Activated CD4-positive, alpha-beta T cell treated with anti-CD3 and anti-CD28 coated beads for 36 hours (primary cell): ENCODE measurements at regions not wholly inside any gene's neighbourhood (a gene's known extent, or its start where the extent isn't known, plus 50 kb on each side); places are given as distances from the start of the nearest gene placed in this dataset.
"Not testable (repeated sequence)": the region's sequence is repeated elsewhere in the genome, so short reads cannot be mapped to it uniquely, and the experiment has no call there.

ENCODE experiments used
- ATAC-seq: fragments of 200-7000 bp; cut with Tn5 transposase; one replicate; pipeline ENCODE4 v1.10.0; 2021; ENCODE audit warnings: mild to moderate bottlenecking, moderate library complexity
- CTCF ChIA-PET: fragments of 350-600 bp; sonication (Branson Sonifier 250); formaldehyde crosslinking; loops from one replicate; lab custom pipeline; 2021; ENCODE audit warnings: antibody characterized with exemption; lab: Charles Lee
- POLR2A ChIA-PET: fragments of 350-600 bp; sonication (Branson Sonifier 250); formaldehyde crosslinking; loops from one replicate; lab custom pipeline; 2021; ENCODE audit warnings: antibody characterized with exemption, inconsistent platforms; lab: Charles Lee
- DNase-seq: peaks from one replicate; pipeline ENCODE4 v3.0.0-alpha.2; 2020
- H3K27ac Mint-ChIP-seq: one replicate; pipeline ENCODE4 v1.8.0; 2021; ENCODE audit warnings: mixed read lengths
- H3K27me3 Mint-ChIP-seq: one replicate; pipeline ENCODE4 v1.8.0; 2021; ENCODE audit warnings: mixed read lengths
- H3K36me3 Mint-ChIP-seq: one replicate; pipeline ENCODE4 v1.8.0; 2021; ENCODE audit warnings: low read depth, mixed read lengths
- H3K4me1 Mint-ChIP-seq: one replicate; pipeline ENCODE4 v1.8.0; 2021; ENCODE audit warnings: mixed read lengths
- H3K4me3 Mint-ChIP-seq: one replicate; pipeline ENCODE4 v1.8.0; 2021; ENCODE audit warnings: mild to moderate bottlenecking, moderate library complexity, mixed read lengths
- H3K9me3 Mint-ChIP-seq: one replicate; pipeline ENCODE4 v1.8.0; 2021; ENCODE audit warnings: low read depth, mixed read lengths
- intact Hi-C, 2 experiments: fragments of 100-400 bp; cut with DNase I in 1 of 2; cut with micrococcal nuclease in 1 of 2; formaldehyde crosslinking; loops; one replicate each; pipeline versions ENCODE4 v1.14.2 to v1.15.1; 2022 to 2024; cut with DNase I, micrococcal nuclease

DNA sequence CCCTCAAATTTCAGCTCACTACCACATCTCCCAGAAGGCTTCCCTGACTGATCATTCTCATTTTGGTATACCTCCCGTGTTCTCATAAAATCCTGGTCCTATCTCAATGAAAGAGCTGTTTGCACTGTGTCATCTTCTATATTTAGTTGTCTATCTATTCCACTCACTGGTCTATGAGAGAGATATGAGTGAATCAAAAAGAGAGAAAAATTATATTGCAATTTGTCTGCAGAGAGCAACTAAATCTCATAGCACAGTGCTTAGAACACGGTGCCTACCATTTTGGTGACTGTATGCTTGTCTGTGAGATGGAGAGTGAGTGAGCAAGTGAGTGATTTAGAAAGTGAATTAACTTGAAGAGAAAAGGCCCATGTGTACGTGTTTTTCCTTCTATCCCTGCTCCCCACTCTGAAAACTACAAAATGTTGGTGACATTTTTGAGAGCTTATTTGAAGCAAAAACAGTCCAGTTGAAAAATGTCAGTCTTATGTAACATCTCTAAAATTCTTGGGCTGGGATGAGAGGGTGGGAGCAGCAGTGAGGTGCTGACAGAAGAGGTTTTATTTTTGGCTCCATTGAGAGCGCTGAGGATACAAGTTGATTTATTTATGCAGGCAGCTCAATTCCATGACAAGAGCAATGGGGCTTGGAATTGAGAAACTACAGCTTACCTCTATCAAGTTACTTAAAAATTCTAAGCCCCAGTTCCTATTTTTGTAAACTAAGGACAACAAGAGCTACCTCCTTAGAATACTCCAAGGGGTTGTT, 373.5 kb upstream of the CHST9 start:
- H3K27me3 Mint-ChIP-seq: no peaks in the 10 kb centered on the region
- DNase-seq (no peak), ATAC-seq (no peak)
- H3K4me3 Mint-ChIP-seq: no peak overlapping the region
- ChIA-PET CTCF (no interaction called here), POLR2A (no interaction called here)
- peaks cover 9% of the 10 kb centered on the region for H3K9me3 Mint-ChIP-seq
- H3K27ac Mint-ChIP-seq: no peak overlapping the region
- intact Hi-C loops: no loop called here
- no peaks in the 10 kb centered on the region for H3K4me1 Mint-ChIP-seq
- H3K36me3 Mint-ChIP-seq: no peaks in the 10 kb centered on the region

DNA sequence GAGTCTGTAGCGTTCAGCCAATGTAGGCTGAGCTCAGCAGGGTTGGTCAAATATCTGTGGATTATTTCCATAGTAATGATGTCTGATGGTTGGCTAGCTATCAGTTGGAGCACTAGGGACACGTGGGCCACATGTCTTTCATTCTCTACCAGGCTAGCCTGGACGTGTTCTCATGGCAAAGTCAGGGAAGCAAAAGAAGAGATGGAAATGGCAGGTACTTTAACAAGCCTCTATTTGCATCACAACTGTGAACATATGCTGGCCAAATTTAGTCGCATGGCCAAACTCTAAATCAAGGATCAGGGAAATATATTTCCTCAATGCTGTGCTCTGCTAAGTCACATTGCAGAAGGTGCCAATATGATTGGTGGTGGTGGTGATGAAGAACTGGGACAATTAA, 371.6 kb upstream of the CHST9 start:
- no peaks in the 10 kb centered on the region for H3K27me3 Mint-ChIP-seq

DNA sequence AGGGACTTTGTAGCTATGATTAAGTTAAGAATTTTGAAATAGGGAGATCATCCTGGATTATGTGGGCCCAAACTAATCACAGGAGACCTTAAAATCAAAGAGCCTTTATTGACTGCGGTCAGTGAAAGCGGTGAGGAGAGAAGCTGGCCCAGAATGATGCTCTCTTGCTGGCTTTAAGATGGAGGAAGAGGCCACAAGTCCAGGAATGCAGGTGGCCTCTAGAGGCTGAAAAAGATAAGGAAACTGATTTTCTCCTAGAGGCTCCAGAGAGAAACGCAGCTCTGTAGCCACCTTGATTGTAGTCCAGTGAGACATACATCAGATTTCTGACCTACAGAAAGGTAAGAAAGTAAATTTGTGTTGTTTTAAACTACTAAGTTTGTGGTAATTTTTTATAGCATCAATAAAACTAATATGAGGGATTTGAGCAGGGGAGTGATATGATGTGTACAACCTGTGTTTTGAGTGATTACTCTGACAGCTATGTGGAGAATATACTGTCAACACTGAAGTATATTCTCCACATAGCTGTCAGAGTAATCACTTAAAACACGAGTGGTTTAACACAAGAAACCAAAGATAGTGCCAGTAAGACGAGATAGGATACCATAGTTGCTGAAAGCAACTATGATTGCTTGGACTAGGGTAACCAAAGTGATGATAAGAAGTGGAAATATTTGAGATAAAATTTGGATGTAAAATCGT, 364.4 kb upstream of the CHST9 start:
- CTCF ChIA-PET: no interaction called here
- DNase-seq (no peak), ATAC-seq (no peak)
- H3K27me3 Mint-ChIP-seq: no peaks in the 10 kb centered on the region
- intact Hi-C loops: no loop called here
- H3K4me1 Mint-ChIP-seq: no peaks in the 10 kb centered on the region
- H3K27ac Mint-ChIP-seq: no peak overlapping the region
- H3K4me3 Mint-ChIP-seq: no peak overlapping the region
- H3K36me3 Mint-ChIP-seq: no peaks in the 10 kb centered on the region
- peaks cover 14% of the 10 kb centered on the region for H3K9me3 Mint-ChIP-seq
- POLR2A ChIA-PET: no interaction called here

More for the DNA sequence above, 371.6 kb upstream of the CHST9 start:
- Mint-ChIP-seq H3K9me3 (peaks cover 9% of the 10 kb centered on the region), H3K4me1 (no peaks in the 10 kb centered on the region), H3K36me3 (no peaks in the 10 kb centered on the region), H3K27ac (no peak overlapping the region), H3K4me3 (no peak overlapping the region)
- intact Hi-C loops: no loop called here
- POLR2A ChIA-PET: no interaction called here
- ATAC-seq (no peak), DNase-seq (no peak)
- CTCF ChIA-PET: no interaction called here

DNA sequence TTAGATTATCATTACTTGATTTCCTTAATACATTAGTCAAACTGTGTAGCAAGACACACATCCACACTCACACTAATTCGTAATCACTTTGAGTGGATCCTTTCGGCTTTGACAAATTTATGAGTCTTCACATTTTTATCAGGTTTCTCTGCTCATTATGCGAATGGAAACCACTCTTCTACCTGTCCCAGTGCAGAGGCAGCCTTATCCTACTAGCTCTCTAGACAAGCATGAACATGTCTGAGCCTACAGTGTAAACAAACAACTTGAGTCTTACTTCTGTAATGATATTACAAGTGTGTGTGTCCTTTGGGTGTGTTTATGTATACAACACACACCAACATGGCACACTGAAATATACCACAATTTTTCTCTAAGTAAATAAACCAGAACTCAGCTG, 361.9 kb upstream of the CHST9 start:
- ChIA-PET CTCF (no interaction called here), POLR2A (no interaction called here)
- H3K9me3 Mint-ChIP-seq: peaks cover 11% of the 10 kb centered on the region
- H3K36me3 Mint-ChIP-seq: no peaks in the 10 kb centered on the region
- DNase-seq (no peak), ATAC-seq (no peak)
- intact Hi-C loops: no loop called here
- no peak overlapping the region for H3K27ac Mint-ChIP-seq
- H3K27me3 Mint-ChIP-seq: no peaks in the 10 kb centered on the region
- H3K4me1 Mint-ChIP-seq: no peaks in the 10 kb centered on the region
- no peak overlapping the region for H3K4me3 Mint-ChIP-seq

DNA sequence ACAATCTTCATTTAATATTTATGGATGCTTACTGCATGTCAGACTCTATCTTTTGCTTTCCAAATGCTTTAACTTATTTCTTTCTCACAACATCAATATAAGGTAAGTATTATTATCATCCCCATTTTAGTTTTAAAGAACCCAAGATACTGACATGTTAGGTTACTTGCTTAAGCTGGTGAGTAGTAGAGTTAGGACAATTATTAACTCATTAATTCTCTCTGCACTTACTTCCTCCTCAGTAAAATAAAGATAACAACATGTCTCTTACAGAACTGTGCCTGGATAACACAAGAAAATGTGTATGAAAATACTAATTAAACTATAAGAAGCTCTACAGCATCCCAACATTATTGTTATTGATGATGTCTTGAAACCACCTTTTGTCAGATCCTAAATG, 359.1 kb upstream of the CHST9 start:
- no peaks in the 10 kb centered on the region for H3K4me1 Mint-ChIP-seq
- no peaks in the 10 kb centered on the region for H3K36me3 Mint-ChIP-seq
- H3K4me3 Mint-ChIP-seq: no peak overlapping the region
- DNase-seq (no peak), ATAC-seq (no peak)
- intact Hi-C loops: no loop called here
- ChIA-PET POLR2A (no interaction called here), CTCF (interaction anchor here (0.7 kb wide), 1 partner anchor 461 kb away, joined by 3 read pairs; no protein-coding TSS in a partner anchor)
- no peaks in the 10 kb centered on the region for H3K27me3 Mint-ChIP-seq
- H3K27ac Mint-ChIP-seq: no peak overlapping the region
- peaks cover 2% of the 10 kb centered on the region for H3K9me3 Mint-ChIP-seq

DNA sequence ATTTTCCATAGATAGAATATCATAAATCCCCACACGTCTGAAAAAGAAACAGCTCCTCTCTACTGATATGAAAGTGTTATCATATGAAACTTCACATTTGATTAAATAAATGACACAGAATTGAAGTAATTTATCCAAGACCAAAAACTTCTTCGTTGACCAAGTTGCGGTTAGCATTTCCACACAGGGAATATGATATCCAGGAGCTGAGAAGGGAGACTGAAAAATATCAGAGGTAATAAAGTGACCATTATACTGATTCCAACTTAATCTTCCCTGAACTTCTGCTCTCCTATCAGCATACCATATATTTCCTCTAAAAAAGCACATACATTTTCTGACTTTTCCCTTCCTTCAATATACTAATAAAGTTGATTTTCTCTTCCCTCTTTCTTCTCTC, 356.2 kb upstream of the CHST9 start:
- no peaks in the 10 kb centered on the region for H3K27me3 Mint-ChIP-seq
- intact Hi-C loops: no loop called here
- H3K36me3 Mint-ChIP-seq: no peaks in the 10 kb centered on the region
- H3K9me3 Mint-ChIP-seq: peaks cover 1% of the 10 kb centered on the region
- no peak for ATAC-seq
- no peak overlapping the region for H3K4me3 Mint-ChIP-seq
- ChIA-PET POLR2A (no interaction called here), CTCF (no interaction called here)
- H3K27ac Mint-ChIP-seq: no peak overlapping the region
- no peaks in the 10 kb centered on the region for H3K4me1 Mint-ChIP-seq
- DNase-seq: no peak

DNA sequence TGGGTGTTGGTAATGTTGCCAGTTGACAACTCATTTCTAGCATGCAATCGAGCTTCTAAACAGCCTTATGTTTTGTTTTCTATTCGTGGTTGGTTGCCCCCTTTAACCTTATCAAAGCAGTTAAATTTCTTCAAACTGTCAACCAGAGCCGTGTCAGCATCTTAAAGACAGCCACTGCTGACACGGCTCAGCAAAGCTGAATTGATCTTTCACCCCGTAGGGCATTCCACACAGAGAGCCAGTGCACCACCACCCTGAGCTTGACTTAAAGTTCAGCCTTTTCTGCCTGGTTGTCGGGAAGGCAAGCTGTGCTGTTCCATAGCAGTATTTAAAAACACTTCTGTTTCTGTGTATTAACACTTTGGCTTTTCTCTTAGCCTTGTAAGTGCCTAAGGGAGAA, 355.0 kb upstream of the CHST9 start:
- Mint-ChIP-seq H3K9me3 (peaks cover 1% of the 10 kb centered on the region), H3K36me3 (no peaks in the 10 kb centered on the region), H3K4me3 (no peak overlapping the region), H3K4me1 (no peaks in the 10 kb centered on the region), H3K27me3 (no peaks in the 10 kb centered on the region), H3K27ac (no peak overlapping the region)
- intact Hi-C loops: no loop called here
- POLR2A ChIA-PET: no interaction called here
- no peak for DNase-seq
- ATAC-seq: no peak
- CTCF ChIA-PET: interaction anchor here (0.8 kb wide), 1 partner anchor 163 kb away, joined by 3 read pairs; no protein-coding TSS in a partner anchor

DNA sequence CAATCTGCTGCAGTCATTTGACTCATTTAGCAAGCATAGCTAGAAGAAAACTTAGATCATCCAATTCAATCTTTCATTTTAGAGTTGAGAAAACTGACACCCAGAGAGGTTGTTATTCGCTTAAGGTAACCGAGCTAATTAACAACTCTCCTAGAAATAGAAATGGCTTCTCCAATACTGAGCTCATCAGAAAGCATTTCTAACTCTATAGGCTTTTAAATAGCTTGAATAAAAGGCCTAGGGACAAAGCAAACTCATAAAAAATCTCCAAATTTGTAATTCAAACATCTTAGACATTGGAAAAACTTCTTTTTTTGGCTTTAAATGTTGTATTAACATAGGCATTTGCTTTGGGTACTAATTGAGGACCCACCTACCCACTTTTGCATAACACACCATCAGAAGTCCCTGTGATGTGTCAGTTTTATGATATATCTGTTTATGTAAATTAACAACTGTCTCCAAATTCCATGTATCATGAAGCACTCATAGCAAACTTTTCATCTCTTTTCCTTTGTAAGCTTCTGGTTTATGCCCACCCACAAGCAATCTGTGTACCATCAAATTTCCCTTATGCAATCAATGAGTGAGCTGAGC, 343.9 kb upstream of the CHST9 start:
- DNase-seq: no peak
- H3K27me3 Mint-ChIP-seq: no peaks in the 10 kb centered on the region
- H3K9me3 Mint-ChIP-seq: peaks cover 7% of the 10 kb centered on the region
- H3K27ac Mint-ChIP-seq: no peak overlapping the region
- H3K36me3 Mint-ChIP-seq: no peaks in the 10 kb centered on the region
- intact Hi-C loops: no loop called here
- ChIA-PET CTCF (no interaction called here), POLR2A (no interaction called here)
- H3K4me1 Mint-ChIP-seq: no peaks in the 10 kb centered on the region
- ATAC-seq: no peak
- H3K4me3 Mint-ChIP-seq: no peak overlapping the region

DNA sequence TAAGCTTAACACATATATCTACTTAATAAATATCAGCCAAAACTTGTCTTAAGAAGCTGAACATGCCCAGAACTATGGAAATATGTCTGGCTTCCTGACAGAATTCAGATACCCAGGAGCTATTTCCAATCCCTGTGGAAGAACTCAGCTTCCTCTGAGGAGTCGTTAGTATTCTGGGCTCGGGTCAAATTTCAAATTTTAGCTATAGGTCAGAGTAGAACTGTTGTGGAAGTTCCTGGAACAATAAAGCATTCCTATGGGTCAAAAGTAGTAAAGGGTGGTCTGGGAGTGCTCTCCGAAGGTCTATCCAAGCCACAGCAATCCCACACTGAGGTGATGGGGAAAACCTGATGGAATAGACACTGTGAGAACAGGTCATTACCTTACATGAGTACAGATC, 342.7 kb upstream of the CHST9 start:
- ChIA-PET POLR2A (no interaction called here), CTCF (no interaction called here)
- Mint-ChIP-seq H3K27ac (no peak overlapping the region), H3K36me3 (no peaks in the 10 kb centered on the region), H3K27me3 (no peaks in the 10 kb centered on the region), H3K9me3 (peaks cover 6% of the 10 kb centered on the region), H3K4me1 (no peaks in the 10 kb centered on the region), H3K4me3 (no peak overlapping the region)
- ATAC-seq (no peak), DNase-seq (no peak)
- intact Hi-C loops: no loop called here

DNA sequence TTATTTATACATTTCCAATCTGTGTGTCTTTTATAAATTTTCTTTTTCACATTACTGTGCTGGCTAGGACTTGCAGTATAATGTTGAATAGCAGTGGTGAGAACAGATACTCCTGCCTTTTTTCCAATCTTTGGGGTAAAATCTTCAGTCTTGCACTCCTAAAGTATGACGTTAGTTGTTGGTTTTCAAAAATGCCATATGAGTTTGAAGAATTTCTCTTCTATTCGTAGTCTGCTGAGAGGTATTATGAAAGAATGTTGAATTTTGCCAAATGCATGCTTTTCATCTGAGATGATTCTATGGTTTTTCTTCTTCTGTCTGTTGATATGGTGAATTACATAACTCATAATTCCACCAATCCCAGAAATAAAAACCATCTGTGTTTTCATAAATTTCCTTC, 335.3 kb upstream of the CHST9 start:
- POLR2A ChIA-PET: no interaction called here
- peaks cover 10% of the 10 kb centered on the region for H3K9me3 Mint-ChIP-seq
- no peaks in the 10 kb centered on the region for H3K4me1 Mint-ChIP-seq
- H3K27ac Mint-ChIP-seq: no peak overlapping the region
- ATAC-seq (no peak), DNase-seq (no peak)
- intact Hi-C loops: loop anchor here in 1 of 2 experiments (5.0 kb wide), 1 partner anchor 52 kb away; no protein-coding TSS in a partner anchor
- no peaks in the 10 kb centered on the region for H3K27me3 Mint-ChIP-seq
- CTCF ChIA-PET: no interaction called here
- H3K4me3 Mint-ChIP-seq: no peak overlapping the region
- H3K36me3 Mint-ChIP-seq: no peaks in the 10 kb centered on the region

DNA sequence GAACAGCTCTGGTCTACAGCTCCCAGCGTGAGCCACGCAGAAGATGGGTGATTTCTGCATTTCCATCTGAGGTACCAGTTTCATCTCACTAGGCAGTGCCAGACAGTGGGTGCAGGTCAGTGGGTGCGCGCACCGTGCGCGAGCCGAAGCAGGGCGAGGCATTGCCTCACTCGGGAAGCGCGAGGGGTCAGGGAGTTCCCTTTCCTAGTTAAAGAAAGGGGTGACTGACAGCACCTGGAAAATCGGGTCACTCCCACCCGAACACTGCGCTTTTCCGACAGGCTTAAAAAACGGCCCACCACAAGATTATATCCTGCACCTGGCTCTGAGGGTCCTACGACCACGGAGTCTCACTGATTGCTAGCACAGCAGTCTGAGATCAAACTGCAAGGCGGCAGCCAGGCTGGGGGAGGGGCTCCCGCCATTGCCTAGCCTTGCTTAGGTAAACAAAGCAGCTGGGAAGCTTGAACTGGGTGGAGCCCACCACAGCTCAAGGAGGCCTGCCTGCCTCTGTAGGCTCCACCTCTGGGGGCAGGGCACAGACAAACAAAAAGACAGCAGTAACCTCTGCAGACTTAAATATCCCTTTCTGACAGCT, 325.0 kb upstream of the CHST9 start:
- H3K27ac Mint-ChIP-seq, CTCF ChIA-PET, intact Hi-C loops, POLR2A ChIA-PET, H3K36me3 Mint-ChIP-seq, ATAC-seq, H3K27me3 Mint-ChIP-seq, H3K4me1 Mint-ChIP-seq, H3K4me3 Mint-ChIP-seq, DNase-seq: not testable (repeated sequence)
- H3K9me3 Mint-ChIP-seq: peaks cover 11% of the 10 kb centered on the region
